DMS153 treated with DMSO at 0.1 percent for 48 hours (cell line): ENCODE measurements at regions not wholly inside any gene's neighbourhood (a gene's known extent, or its start where the extent isn't known, plus 50 kb on each side); places are given as distances from the start of the nearest gene placed in this dataset.
"Not testable (repeated sequence)": the region's sequence is repeated elsewhere in the genome, so short reads cannot be mapped to it uniquely, and the experiment has no call there.

ENCODE experiments used
- DNase-seq: peaks from one replicate; lab custom pipeline; 2025; ENCODE audit not compliant: unreplicated experiment; lab: John Stamatoyannopoulos, UW

- DNase-seq: no peak
Measured at GRCh38 chr7:106583706-106584690, 77.0 kb downstream of the CCDC71L start.

- no peak for DNase-seq
Measured at GRCh38 chr7:106583100-106583499, 77.9 kb downstream of the CCDC71L start.

GRCh38 chr7:106582365-106582764 is 78.6 kb downstream of the CCDC71L start:
- DNase-seq: no peak

GRCh38 chr7:106579086-106579485 is 81.9 kb downstream of the CCDC71L start:
- not testable (repeated sequence) for DNase-seq

GRCh38 chr7:106575138-106575823 is 85.7 kb downstream of the CCDC71L start:
- no peak for DNase-seq

- DNase-seq: no peak
Measured at GRCh38 chr7:106573738-106574137, 87.2 kb downstream of the CCDC71L start.

- DNase-seq: no peak
Measured at GRCh38 chr7:106573125-106573663, 87.8 kb downstream of the CCDC71L start.

- no peak for DNase-seq
Measured at GRCh38 chr7:106572394-106573124, 88.4 kb downstream of the CCDC71L start.

- no peak for DNase-seq
Measured at GRCh38 chr7:106571563-106571962, 89.4 kb downstream of the CCDC71L start.

- DNase-seq: no peak
Measured at GRCh38 chr7:106570948-106571418, 90.0 kb downstream of the CCDC71L start.

GRCh38 chr7:106570146-106570545 is 90.8 kb downstream of the CCDC71L start:
- no peak for DNase-seq

- no peak for DNase-seq
Measured at GRCh38 chr7:106569500-106569929, 91.4 kb downstream of the CCDC71L start.

- DNase-seq: peak; percentile 24
Measured at GRCh38 chr7:106568680-106569499, 92.1 kb downstream of the CCDC71L start.

GRCh38 chr7:106568002-106568679 is 92.8 kb downstream of the CCDC71L start:
- DNase-seq: no peak

- not testable (repeated sequence) for DNase-seq
Measured at GRCh38 chr7:106567204-106568001, 93.6 kb downstream of the CCDC71L start.

- no peak for DNase-seq
Measured at GRCh38 chr7:106566672-106567071, 94.3 kb downstream of the CCDC71L start.

- no peak for DNase-seq
Measured at GRCh38 chr7:106566196-106566595, 94.8 kb downstream of the CCDC71L start.

GRCh38 chr7:106565428-106565827 is 95.5 kb downstream of the CCDC71L start:
- no peak for DNase-seq
